Left colon (tissue), 2 donors: ENCODE measurements at regions not wholly inside any gene's neighbourhood (a gene's known extent, or its start where the extent isn't known, plus 50 kb on each side); places are given as distances from the start of the nearest gene placed in this dataset.

ENCODE experiments used
- ATAC-seq: fragments of 200-7000 bp; cut with Tn5 transposase; one replicate; pipeline ENCODE4 v1.9.1; 2020; ENCODE audit warnings: mild to moderate bottlenecking, moderate library complexity
- DNase-seq, 2 donors: peaks; one replicate each; pipeline ENCODE4 v3.0.0-alpha.2; 2020
- intact Hi-C, 2 donors: fragments of 100-400 bp; cut with DNase I in 1 of 2; cut with micrococcal nuclease in 1 of 2; formaldehyde crosslinking; loops; one replicate each; pipeline versions ENCODE4 v1.11.2 to v1.14.0; 2022; cut with DNase I, micrococcal nuclease
- donor health status: DM: no; HTN: no; CAD: no.
- donor health status: DM: yes; HTN: yes; CAD: no.

GRCh38 chr13:40470660-40471059 lies 195.8 kb downstream of the FOXO1 start:
- intact Hi-C loops, result no loop called here
- ATAC-seq, result no peak

GRCh38 chr13:40471076-40471475 lies 195.4 kb downstream of the FOXO1 start:
- intact Hi-C loops, result no loop called here
- ATAC-seq (no peak), DNase-seq (no peak)

More at GRCh38 chr13:40470660-40471059, 195.8 kb downstream of the FOXO1 start:
- DNase-seq, result no peak

GRCh38 chr13:40471911-40472310 lies 194.5 kb downstream of the FOXO1 start:
- DNase-seq, result no peak
- intact Hi-C loops, result no loop called here
- ATAC-seq, result no peak

- DNase-seq (no peak), ATAC-seq (no peak)
- intact Hi-C loops, result no loop called here
Measured at GRCh38 chr13:40472427-40473220, 193.8 kb downstream of the FOXO1 start.

- intact Hi-C loops, result no loop called here
- no peak for DNase-seq
- ATAC-seq, result no peak
Measured at GRCh38 chr13:40475617-40476016, 190.8 kb downstream of the FOXO1 start.

- no peak for ATAC-seq
- intact Hi-C loops, result no loop called here
- no peak for DNase-seq
Measured at GRCh38 chr13:40476175-40476958, 190.1 kb downstream of the FOXO1 start.

GRCh38 chr13:40477623-40478608 lies 188.5 kb downstream of the FOXO1 start:
- intact Hi-C loops, result no loop called here
- DNase-seq, result no peak
- ATAC-seq, result no peak

- no peak for DNase-seq
- intact Hi-C loops, result no loop called here
- ATAC-seq, result no peak
Measured at GRCh38 chr13:40478775-40479174, 187.7 kb downstream of the FOXO1 start.

GRCh38 chr13:40479196-40479845 lies 187.1 kb downstream of the FOXO1 start:
- ATAC-seq (no peak), DNase-seq (no peak)
- intact Hi-C loops, result no loop called here

- DNase-seq (no peak), ATAC-seq (no peak)
- intact Hi-C loops, result no loop called here
Measured at GRCh38 chr13:40480012-40480914, 186.2 kb downstream of the FOXO1 start.

GRCh38 chr13:40480915-40481516 lies 185.4 kb downstream of the FOXO1 start:
- intact Hi-C loops, result no loop called here

GRCh38 chr13:40483601-40484000 lies 182.8 kb downstream of the FOXO1 start:
- ATAC-seq, result no peak
- no peak for DNase-seq
- intact Hi-C loops, result no loop called here

More at GRCh38 chr13:40480915-40481516, 185.4 kb downstream of the FOXO1 start:
- DNase-seq, result no peak
- ATAC-seq, result no peak

GRCh38 chr13:40484101-40484800 lies 182.2 kb downstream of the FOXO1 start:
- DNase-seq, result no peak
- intact Hi-C loops, result no loop called here
- no peak for ATAC-seq

GRCh38 chr13:40484974-40485373 lies 181.5 kb downstream of the FOXO1 start:
- intact Hi-C loops, result no loop called here
- peak; percentile 20 for ATAC-seq
- DNase-seq, result no peak

GRCh38 chr13:40485611-40486517 lies 180.6 kb downstream of the FOXO1 start:
- intact Hi-C loops, result no loop called here
- DNase-seq (no peak), ATAC-seq (peak; percentile 33)
